Testis (tissue), 2 donors: ENCODE measurements at regions not wholly inside any gene's neighbourhood (a gene's known extent, or its start where the extent isn't known, plus 50 kb on each side); places are given as distances from the start of the nearest gene placed in this dataset.

Source experiments
- DNase-seq: peaks from one replicate; pipeline ENCODE4 v3.0.0-alpha.2; 2019
- H3K27ac ChIP-seq, 2 donors: fragments of 200-600 bp; sonication (generic); one replicate each; pipeline ENCODE4 v1.5.1; 2019
- H3K27me3 ChIP-seq: fragments of 200-600 bp; sonication (generic); one replicate; pipeline ENCODE4 v1.5.1; 2019
- H3K36me3 ChIP-seq: fragments of 200-600 bp; sonication (generic); one replicate; pipeline ENCODE4 v1.5.1; 2017; ENCODE audit warnings: low read depth; ENCODE audit errors: missing control alignments
- H3K4me1 ChIP-seq: fragments of 200-600 bp; sonication (generic); one replicate; pipeline ENCODE4 v1.5.1; 2019
- H3K4me3 ChIP-seq, 2 donors: fragments of 200-600 bp; sonication (generic); one replicate each; pipeline ENCODE4 v1.5.1; 2017 to 2019
- H3K9me3 ChIP-seq: fragments of 200-600 bp; sonication (generic); one replicate; pipeline ENCODE4 v1.5.1; 2017
- CTCF ChIP-seq, 3 experiments: fragments of 450-650 bp in 2 of 3; fragments of 200-600 bp in 1 of 3; sonication (generic) in 1 of 3; IDR thresholded peaks; one replicate each; pipeline ENCODE4 v1.5.1; 2016 to 2019; ENCODE audit warnings: antibody characterized with exemption in 3 of 3, mild to moderate bottlenecking in 2 of 3, moderate library complexity in 1 of 3
- POLR2A ChIP-seq: fragments of 450-650 bp; IDR thresholded peaks from one replicate; pipeline ENCODE4 v1.6.1; 2017; ENCODE audit warnings: antibody characterized with exemption, mild to moderate bottlenecking, moderate library complexity
- WGBS, 2 donors: methylation state at CpG; one replicate each; pipeline ENCODE4 v1.1.5; 2018; 5-methylcytosine and 5-hydroxymethylcytosine counted together
- intact Hi-C: fragments of 100-400 bp; cut with DNase I; formaldehyde crosslinking; loops from one replicate; pipeline ENCODE4 v1.15.1; 2023; ENCODE audit warnings: low total_unique reads

GRCh38 chr12:77510985-77511384, 319.7 kb upstream of the NAV3 start:
- TF ChIP-seq CTCF (IDR thresholded peaks at IDR 0.05) (no peak), POLR2A (no peak)
- intact Hi-C loops: no loop called here

GRCh38 chr12:77504466-77504865, 326.2 kb upstream of the NAV3 start:
- Histone ChIP-seq H3K27me3 (no peaks in the 10 kb centered on the region), H3K4me1 (no peaks in the 10 kb centered on the region), H3K4me3 (no peak overlapping the region), H3K27ac (no peak overlapping the region), H3K9me3 (no peaks in the 10 kb centered on the region), H3K36me3 (no peaks in the 10 kb centered on the region)
- intact Hi-C loops: no loop called here
- no peak for DNase-seq
- TF ChIP-seq POLR2A: no peak
- TF ChIP-seq CTCF (IDR thresholded peaks at IDR 0.05): no peak
- 83 to 90% methylated on average over 4 of the region's 4 CpGs for WGBS, 2 donors

More at GRCh38 chr12:77510985-77511384, 319.7 kb upstream of the NAV3 start:
- DNase-seq: no peak
- Histone ChIP-seq H3K36me3 (no peaks in the 10 kb centered on the region), H3K4me1 (no peaks in the 10 kb centered on the region), H3K9me3 (no peaks in the 10 kb centered on the region), H3K27me3 (no peaks in the 10 kb centered on the region), H3K4me3 (no peak overlapping the region), H3K27ac (no peak overlapping the region)
- WGBS, 2 donors: 76 to 77% methylated on average over 1 of the region's 1 CpG

- Histone ChIP-seq H3K36me3 (no peaks in the 10 kb centered on the region), H3K4me3 (no peak overlapping the region), H3K27me3 (no peaks in the 10 kb centered on the region), H3K4me1 (no peaks in the 10 kb centered on the region), H3K27ac (no peak overlapping the region), H3K9me3 (no peaks in the 10 kb centered on the region)
- intact Hi-C loops: no loop called here
- TF ChIP-seq CTCF (IDR thresholded peaks at IDR 0.05): no peak
- no peak for TF ChIP-seq POLR2A
- no peak for DNase-seq
Observed at GRCh38 chr12:77500089-77500488, 330.6 kb upstream of the NAV3 start.

GRCh38 chr12:77497647-77498046, 333.0 kb upstream of the NAV3 start:
- H3K4me1 ChIP-seq: no peaks in the 10 kb centered on the region
- 63 to 72% methylated on average over 1 of the region's 1 CpG for WGBS, 2 donors
- no peaks in the 10 kb centered on the region for H3K9me3 ChIP-seq
- no peak overlapping the region for H3K4me3 ChIP-seq
- no peak overlapping the region for H3K27ac ChIP-seq
- intact Hi-C loops: no loop called here
- H3K36me3 ChIP-seq: no peaks in the 10 kb centered on the region
- no peak for TF ChIP-seq CTCF (IDR thresholded peaks at IDR 0.05)
- no peak for TF ChIP-seq POLR2A
- H3K27me3 ChIP-seq: no peaks in the 10 kb centered on the region
- DNase-seq: no peak

GRCh38 chr12:77496714-77497113, 334.0 kb upstream of the NAV3 start:
- intact Hi-C loops: no loop called here
- H3K36me3 ChIP-seq: no peaks in the 10 kb centered on the region
- no peak overlapping the region for H3K4me3 ChIP-seq
- H3K4me1 ChIP-seq: no peaks in the 10 kb centered on the region
- no peaks in the 10 kb centered on the region for H3K9me3 ChIP-seq
- DNase-seq: no peak
- TF ChIP-seq CTCF (IDR thresholded peaks at IDR 0.05) (no peak), POLR2A (no peak)
- 87 to 88% methylated on average over 5 of the region's 5 CpGs for WGBS, 2 donors
- no peaks in the 10 kb centered on the region for H3K27me3 ChIP-seq
- no peak overlapping the region for H3K27ac ChIP-seq
